ENCODE measurements at regions not wholly inside any gene's neighbourhood (a gene's known extent, or its start where the extent isn't known, plus 50 kb on each side); places are given as distances from the start of the nearest gene placed in this dataset.

DNA sequence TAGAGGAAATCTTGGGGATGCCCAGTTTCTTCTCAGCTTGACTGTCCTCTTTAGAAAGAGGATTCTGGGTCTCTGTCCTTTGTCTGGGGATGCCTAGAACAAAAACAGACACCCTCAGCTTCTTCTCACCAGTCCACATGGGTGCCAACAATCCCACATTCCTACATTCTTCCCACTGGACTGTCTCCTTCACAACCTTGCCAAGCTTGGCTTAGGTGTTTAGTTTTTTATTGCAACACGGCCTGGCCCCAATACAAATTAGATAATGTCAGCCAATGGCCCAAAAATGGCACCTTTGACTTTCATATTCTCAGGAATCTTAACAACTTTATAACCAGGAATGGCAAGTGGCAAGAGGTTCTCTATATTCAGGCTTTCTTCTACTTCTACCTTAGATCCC is 273.0 kb downstream of the RNF152 start:
- no peak overlapping the region for H3K27ac Mint-ChIP-seq (ENCODE audit: unreplicated experiment)
- DNase-seq (ENCODE audit: extremely low spot score, unreplicated experiment): no peak
- H3K9me3 Mint-ChIP-seq (ENCODE audit: unreplicated experiment): no peaks in the 10 kb centered on the region
- no peaks in the 10 kb centered on the region for H3K27me3 Mint-ChIP-seq (ENCODE audit: unreplicated experiment)
- peaks cover 7% of the 10 kb centered on the region for H3K4me1 Mint-ChIP-seq (ENCODE audit: unreplicated experiment)
- no peak for TF ChIP-seq CTCF (IDR thresholded peaks at IDR 0.05)
- H3K36me3 Mint-ChIP-seq (ENCODE audit: unreplicated experiment): no peaks in the 10 kb centered on the region
- no peak overlapping the region for H3K4me3 Mint-ChIP-seq (ENCODE audit: unreplicated experiment)

DNA sequence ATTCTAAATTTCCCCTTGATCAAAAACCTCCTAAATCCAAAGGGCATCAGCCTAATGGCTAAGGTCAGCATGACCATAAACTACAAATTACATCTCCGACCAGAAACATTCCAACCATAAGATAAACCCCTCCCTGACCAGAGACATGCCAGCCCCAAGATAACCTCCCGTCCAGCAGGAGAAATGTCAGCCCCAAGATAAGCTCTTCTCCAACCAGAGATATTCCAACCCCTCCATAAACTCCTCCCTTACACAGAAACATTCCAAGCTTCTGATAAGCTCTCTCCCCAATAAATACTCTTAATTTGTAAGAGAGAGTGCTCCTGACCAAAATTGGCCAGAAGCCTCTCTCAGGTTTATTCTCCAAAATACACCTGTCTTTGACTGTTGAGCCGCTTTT is 274.0 kb downstream of the RNF152 start:
- no peak for TF ChIP-seq CTCF (IDR thresholded peaks at IDR 0.05)
- Mint-ChIP-seq H3K27ac (ENCODE audit: unreplicated experiment) (no peak overlapping the region), H3K9me3 (ENCODE audit: unreplicated experiment) (no peaks in the 10 kb centered on the region), H3K4me3 (ENCODE audit: unreplicated experiment) (no peak overlapping the region), H3K4me1 (ENCODE audit: unreplicated experiment) (peaks cover 9% of the 10 kb centered on the region), H3K27me3 (ENCODE audit: unreplicated experiment) (no peaks in the 10 kb centered on the region), H3K36me3 (ENCODE audit: unreplicated experiment) (no peaks in the 10 kb centered on the region)
- no peak for DNase-seq (ENCODE audit: extremely low spot score, unreplicated experiment)

DNA sequence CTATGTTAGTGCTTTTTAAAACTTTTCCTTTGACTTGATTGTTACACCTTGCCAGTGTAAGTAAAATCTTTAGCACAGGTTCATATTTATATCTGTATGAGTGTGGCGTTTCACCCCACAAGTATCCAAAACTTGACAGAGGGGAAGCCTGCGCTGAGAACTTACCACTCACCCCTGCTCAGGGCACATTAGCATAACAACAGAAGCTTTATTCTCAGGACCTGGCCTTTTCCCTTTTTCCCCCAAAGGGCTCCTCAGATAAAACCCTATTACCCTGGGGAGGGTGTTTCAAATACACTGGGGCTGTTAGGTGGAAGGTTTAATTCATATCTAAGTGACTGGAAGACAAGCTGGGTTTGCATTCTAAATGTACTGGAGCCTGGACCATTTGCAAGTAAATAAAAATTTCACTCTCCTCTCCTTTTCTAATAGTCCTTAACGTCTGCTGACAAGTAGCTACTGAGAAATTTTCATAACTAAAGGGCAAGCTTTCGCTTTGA is 276.6 kb downstream of the RNF152 start:
- H3K27ac Mint-ChIP-seq (ENCODE audit: unreplicated experiment): no peak overlapping the region
- no peak for DNase-seq (ENCODE audit: extremely low spot score, unreplicated experiment)
- H3K36me3 Mint-ChIP-seq (ENCODE audit: unreplicated experiment): no peaks in the 10 kb centered on the region
- peaks cover 4% of the 10 kb centered on the region for H3K4me1 Mint-ChIP-seq (ENCODE audit: unreplicated experiment)
- TF ChIP-seq CTCF (IDR thresholded peaks at IDR 0.05): no peak
- no peaks in the 10 kb centered on the region for H3K27me3 Mint-ChIP-seq (ENCODE audit: unreplicated experiment)
- no peaks in the 10 kb centered on the region for H3K9me3 Mint-ChIP-seq (ENCODE audit: unreplicated experiment)
- no peak overlapping the region for H3K4me3 Mint-ChIP-seq (ENCODE audit: unreplicated experiment)

DNA sequence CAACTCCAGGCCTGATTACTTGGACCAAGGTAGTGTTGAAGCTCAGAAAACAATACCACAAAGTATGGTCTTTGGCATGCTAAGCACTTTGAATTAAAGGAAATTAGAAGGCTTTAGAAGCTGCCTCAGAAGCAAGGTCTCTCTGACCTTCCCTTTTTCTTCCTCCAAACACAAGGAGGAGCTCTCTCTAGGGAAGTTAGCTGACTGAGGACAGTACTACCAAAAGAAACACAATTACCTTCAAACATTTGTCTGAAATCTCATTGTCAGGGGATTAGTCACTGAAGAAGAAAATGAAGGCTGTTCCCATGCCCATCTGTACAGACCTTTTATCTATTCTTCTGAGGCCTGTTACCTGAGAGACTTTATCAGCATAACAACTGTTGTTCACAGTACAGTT is 279.3 kb downstream of the CDH20 start:
- Mint-ChIP-seq H3K9me3 (ENCODE audit: unreplicated experiment) (peaks cover 4% of the 10 kb centered on the region), H3K27ac (ENCODE audit: unreplicated experiment) (no peak overlapping the region), H3K27me3 (ENCODE audit: unreplicated experiment) (no peaks in the 10 kb centered on the region), H3K36me3 (ENCODE audit: unreplicated experiment) (peaks cover 4% of the 10 kb centered on the region), H3K4me3 (ENCODE audit: unreplicated experiment) (no peak overlapping the region), H3K4me1 (ENCODE audit: unreplicated experiment) (peaks cover 12% of the 10 kb centered on the region)
- DNase-seq (ENCODE audit: extremely low spot score, unreplicated experiment): no peak
- TF ChIP-seq CTCF (IDR thresholded peaks at IDR 0.05): peak; percentile 34

- no peak for DNase-seq (ENCODE audit: extremely low spot score, unreplicated experiment)
- H3K9me3 Mint-ChIP-seq (ENCODE audit: unreplicated experiment): peaks cover 4% of the 10 kb centered on the region
- no peak for TF ChIP-seq CTCF (IDR thresholded peaks at IDR 0.05)
- peaks cover 4% of the 10 kb centered on the region for H3K36me3 Mint-ChIP-seq (ENCODE audit: unreplicated experiment)
- no peaks in the 10 kb centered on the region for H3K27me3 Mint-ChIP-seq (ENCODE audit: unreplicated experiment)
- H3K27ac Mint-ChIP-seq (ENCODE audit: unreplicated experiment): no peak overlapping the region
- no peak overlapping the region for H3K4me3 Mint-ChIP-seq (ENCODE audit: unreplicated experiment)
- peaks cover 40% of the 10 kb centered on the region for H3K4me1 Mint-ChIP-seq (ENCODE audit: unreplicated experiment)
Observed at GRCh38 chr18:61609131-61609530, 275.9 kb downstream of the CDH20 start.

Measured in osteocyte (in vitro differentiated cells).